ENCODE measurements at regions not wholly inside any gene's neighbourhood (a gene's known extent, or its start where the extent isn't known, plus 50 kb on each side); places are given as distances from the start of the nearest gene placed in this dataset.
A peak's percentile ranks its signal among the peaks of the same experiment; 100 is the strongest.

GRCh38 chrX:43018031-43018430, 240.1 kb upstream of the PPP1R2C start:
- no peak for DNase-seq

DNA sequence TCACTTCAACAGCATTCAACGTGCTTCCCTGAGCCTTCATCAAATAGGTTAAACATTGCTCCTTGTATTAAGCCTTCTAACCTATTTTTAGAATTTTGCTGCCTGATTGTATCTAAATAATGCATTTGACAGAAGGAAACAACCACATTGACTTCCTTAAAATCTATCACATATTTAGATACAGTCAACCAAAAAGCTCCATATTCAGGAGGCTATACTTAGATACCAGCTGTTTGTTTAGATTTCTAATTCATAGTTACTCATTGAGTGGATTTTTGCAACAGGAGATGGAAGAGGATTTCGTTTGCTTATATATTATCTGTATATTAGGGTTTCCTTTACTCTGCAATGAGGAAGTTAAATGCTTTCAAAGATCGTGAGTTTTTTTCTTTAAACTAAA, 241.1 kb upstream of the PPP1R2C start:
- DNase-seq: no peak

- no peak for DNase-seq
Measured at GRCh38 chrX:43025806-43026315, 247.9 kb upstream of the PPP1R2C start.

GRCh38 chrX:43064096-43064495, 286.1 kb upstream of the PPP1R2C start:
- DNase-seq: no peak

- DNase-seq: no peak
Measured at GRCh38 chrX:43065978-43066377, 288.0 kb upstream of the PPP1R2C start.

DNA sequence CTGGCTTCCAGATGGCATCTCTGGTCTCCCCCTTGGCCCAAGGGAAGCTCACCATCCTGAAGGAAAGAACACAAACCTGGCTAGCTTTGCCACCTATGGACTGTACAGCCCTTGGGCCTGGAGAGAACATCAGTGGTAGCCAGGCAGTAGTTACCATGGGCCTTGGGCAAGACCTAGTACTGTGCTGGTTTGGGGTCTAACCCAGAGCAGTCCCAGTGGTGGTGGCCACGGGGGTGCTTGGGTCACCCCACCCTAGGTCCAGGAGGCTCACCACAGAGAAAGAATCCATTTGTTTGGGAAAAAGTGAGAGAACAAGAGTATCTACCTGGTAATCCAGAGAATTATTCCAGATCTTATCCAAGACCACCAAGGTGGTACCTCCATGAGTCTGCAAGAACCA, 290.7 kb upstream of the PPP1R2C start:
- DNase-seq: no peak

- DNase-seq: no peak
Measured at GRCh38 chrX:43083016-43083415, 305.1 kb upstream of the PPP1R2C start.

GRCh38 chrX:43087830-43088229, 309.9 kb upstream of the PPP1R2C start:
- no peak for DNase-seq

DNA sequence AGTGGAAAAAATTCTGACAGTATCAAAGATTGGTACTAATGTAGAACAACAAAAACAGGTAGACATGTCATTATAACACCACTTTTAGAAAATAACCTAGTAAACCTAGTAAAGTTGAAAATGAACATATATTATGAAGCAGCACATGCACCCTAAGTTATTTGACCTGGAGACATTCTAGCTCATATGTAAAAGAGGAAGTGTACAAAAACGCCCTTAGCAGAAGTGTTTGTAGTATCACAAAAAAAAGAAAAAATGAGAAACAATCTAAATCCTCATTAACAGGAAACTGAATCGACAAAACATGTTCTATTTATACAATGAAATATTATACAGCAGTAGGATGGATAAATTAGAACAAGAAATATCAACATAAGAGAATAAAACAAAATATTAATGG, 318.9 kb upstream of the PPP1R2C start:
- no peak for DNase-seq

DNA sequence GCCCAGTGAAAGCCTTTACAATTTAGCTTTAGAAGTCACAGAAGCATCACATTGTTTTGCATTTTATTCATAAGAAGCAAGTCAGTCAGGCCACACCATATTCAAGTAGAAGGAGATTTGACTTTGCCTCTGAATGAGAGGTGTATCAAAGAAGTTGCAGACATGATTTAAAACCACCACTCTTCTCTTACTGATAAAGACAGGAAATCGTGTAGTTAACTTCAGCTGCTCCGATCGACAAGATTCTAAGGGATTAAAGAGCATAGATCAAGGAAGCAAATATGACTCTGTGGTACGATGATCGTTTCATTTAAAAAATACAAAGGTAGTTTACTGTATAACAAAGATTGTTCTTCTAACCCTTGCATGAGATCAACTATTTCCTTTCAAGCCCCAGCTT, 328.0 kb upstream of the PPP1R2C start:
- DNase-seq: no peak

- DNase-seq: no peak
Measured at GRCh38 chrX:43108828-43109227, 330.9 kb upstream of the PPP1R2C start.

DNA sequence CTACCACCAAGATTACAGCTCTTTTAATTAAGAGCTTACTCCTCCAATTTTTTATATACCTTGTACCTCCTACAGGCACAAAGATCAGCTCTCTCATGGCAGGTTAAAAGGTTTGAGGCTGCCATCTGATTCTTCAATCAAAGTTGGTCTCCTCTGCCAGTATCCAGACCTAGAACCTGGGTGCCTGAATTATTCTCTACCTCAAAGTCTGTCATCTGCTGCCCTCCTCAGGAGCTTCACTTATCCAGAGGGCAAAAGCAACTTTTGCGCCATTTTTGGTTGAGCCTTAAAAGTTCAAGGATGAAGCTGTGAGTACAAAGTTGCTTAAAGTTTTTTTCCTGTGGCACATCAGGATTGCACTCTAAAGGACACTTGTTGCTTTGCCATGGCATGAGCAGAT, 343.7 kb upstream of the PPP1R2C start:
- DNase-seq: peak; percentile 20

- DNase-seq: no peak
Measured at GRCh38 chrX:43139645-43140044, 361.7 kb upstream of the PPP1R2C start.

- DNase-seq: no peak
Measured at GRCh38 chrX:43140582-43140981, 362.6 kb upstream of the PPP1R2C start.

- DNase-seq: no peak
Measured at GRCh38 chrX:43141885-43142284, 363.9 kb upstream of the PPP1R2C start.

DNA sequence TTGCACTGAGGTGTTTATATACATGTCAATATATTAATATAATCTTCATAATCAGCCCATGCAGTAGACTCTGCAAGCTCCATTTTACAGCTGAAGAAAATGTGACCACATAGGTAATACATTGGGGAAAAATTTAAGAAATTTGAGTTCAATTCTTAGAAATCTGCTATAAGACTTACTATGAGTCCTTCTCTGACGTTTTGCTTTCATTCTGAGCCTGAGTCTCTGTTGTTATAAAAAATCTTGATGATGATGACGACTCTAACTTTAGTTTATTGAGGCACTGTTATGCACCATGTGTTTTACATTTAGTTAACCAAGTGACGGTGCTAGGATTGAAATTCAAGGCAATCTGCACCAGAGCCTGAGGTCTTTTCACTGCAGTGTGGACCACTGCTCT, 370.3 kb upstream of the PPP1R2C start:
- no peak for DNase-seq

GRCh38 chrX:43165343-43165920, 387.5 kb upstream of the PPP1R2C start:
- no peak for DNase-seq

GRCh38 chrX:43166874-43167273, 388.9 kb upstream of the PPP1R2C start:
- no peak for DNase-seq

- no peak for DNase-seq
Measured at GRCh38 chrX:43175434-43175833, 397.5 kb upstream of the PPP1R2C start.

- no peak for DNase-seq
Measured at GRCh38 chrX:43176686-43177085, 398.7 kb upstream of the PPP1R2C start.

DNA sequence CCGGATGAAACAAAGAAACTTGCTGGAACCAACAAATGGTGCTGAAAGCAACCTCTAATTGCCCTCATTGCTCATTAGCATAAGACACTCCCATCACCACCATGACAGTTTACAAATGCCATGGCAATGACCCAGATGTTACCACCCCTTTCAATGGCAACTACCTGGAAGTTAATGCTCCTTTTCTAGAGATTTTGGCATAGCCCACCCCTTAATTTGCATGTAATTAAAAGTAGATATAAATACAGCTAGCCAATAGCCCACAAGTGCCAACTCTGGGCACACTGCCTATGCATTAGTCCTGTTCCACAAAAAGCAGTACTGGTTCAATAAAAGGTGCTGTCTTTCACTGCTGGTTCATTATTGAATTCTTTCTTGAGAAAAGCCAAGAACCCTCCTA, 410.3 kb upstream of the PPP1R2C start:
- no peak for DNase-seq

DNA sequence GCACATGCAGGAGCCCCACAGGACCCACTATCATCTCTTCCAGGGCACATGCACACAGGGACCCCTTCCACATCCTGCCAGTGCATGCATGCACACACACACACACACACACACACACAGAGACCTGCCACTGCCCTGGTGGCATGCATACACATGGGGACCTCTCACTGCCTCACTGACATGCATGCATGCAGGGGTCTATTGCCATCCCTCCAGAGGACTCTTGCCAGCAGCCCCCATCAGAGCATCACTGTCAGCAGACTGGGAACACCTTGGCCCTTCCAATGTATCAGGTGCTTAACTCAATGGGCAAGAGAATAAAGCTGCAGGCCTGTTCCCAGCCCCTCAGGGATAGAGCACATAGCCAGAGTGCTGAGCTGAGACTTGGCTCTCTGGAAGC, 433.6 kb upstream of the PPP1R2C start:
- DNase-seq: no peak

DNA sequence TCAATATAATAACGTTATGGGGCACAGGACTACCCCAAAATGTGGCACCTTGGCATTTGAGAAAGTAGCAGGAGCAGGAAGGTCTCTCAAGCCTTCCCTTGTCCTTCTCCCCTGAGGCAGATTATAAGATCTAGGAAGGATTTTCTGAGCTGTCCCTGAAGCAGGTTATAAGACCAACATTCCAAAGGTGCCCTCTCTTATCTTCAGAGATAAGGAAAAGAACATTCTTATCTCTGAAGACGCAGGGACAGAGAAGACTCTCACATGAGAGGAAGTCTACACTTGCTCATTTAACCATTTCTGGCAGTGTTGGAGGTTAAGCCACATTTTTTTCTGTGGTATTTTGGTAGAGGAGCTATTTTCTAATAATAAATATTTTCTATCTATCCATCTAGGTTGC, 437.9 kb upstream of the MAOA start:
- DNase-seq: no peak

DNA sequence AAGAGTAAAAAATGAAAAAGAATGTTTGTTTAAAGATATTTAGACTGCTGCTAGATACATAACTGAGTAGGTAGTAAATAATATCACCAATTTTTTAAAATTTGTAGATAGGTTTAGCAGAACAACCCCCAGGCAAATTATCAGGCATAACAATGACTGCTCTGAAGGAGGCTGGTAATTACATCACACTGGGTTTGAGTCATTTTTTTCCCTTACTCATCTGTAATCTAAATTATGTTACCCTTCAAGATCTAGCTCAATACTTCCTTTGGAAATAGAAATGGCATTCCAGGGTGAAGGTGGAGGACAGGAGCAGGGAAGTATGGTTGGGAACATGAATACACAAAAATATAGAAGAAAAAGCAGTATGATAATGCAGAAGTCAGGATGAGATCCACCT, 431.6 kb upstream of the MAOA start:
- DNase-seq: no peak

DNA sequence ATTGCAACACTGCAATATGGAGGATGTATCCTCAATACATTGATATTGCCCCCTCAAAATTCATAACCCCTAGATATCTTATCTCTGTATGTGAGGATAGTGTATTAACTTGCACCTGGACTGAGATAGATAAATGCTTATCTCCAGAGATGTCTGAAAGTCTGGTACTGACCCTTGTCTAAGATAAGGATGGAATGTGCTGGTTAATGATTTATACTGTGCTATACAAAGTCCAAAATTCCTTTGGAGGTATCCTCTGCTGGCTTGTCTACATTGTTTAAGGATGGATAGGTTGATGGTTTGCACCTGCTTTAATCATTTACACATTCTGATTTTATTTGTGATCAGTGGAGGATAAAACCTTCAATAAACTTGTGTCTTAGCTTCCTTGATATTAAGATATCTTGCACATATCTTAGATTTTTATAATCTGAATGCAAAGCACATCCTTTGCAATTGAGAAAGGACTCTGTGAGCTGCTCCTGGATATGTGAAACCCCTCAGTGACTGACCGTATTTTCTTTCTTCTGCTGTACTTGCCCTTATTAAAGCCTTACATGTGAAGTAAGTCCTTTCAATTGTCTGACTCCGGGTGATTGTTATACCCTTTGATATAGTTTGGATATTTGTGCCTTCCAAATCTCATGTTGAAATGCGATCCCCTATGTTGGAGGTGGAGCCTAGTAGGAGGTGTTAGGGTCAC, 430.3 kb upstream of the MAOA start:
- DNase-seq: no peak

Measured in CD4-positive, alpha-beta T cell treated with Interleukin-12 subunit alpha and Interleukin-12 subunit beta, for 1 hour (primary cell).